ENCODE measurements at regions not wholly inside any gene's neighbourhood (a gene's known extent, or its start where the extent isn't known, plus 50 kb on each side); places are given as distances from the start of the nearest gene placed in this dataset.

DNA sequence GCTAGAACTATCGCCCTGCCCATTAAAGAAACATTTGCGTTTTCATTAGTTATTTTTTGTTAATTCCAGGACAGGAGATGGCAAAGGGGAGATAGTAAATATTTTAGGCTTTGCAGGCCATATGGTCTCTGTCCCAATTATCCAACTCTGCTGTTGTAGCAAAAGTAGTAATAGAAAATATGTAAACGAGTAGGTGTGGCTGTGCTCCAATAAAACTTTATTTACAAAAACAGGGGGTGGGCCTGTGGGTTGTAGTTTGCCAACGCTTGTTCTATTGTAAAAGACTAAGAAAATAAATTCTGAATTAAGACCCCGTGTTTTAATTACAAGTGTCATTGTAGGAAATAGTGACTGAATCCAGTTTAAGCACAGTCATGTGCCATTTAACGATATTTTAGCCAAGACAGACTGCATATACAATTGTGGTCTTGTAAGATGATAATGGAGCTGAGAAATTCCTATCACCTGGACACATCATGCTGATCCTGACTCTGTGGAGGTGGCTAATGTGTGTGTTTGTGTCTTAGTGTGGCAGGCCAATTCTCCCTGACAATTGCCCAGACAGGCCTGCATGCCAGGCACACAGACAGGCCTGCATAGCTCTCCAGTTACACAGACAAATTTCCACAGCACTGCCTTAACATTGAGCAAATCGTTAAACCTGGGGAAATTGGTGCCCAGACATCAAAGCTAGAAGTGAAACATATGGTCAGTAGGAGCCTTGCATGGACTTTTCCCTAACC lies 76.4 kb downstream of the SKA1 start:
- TF ChIP-seq, protein P1, sequence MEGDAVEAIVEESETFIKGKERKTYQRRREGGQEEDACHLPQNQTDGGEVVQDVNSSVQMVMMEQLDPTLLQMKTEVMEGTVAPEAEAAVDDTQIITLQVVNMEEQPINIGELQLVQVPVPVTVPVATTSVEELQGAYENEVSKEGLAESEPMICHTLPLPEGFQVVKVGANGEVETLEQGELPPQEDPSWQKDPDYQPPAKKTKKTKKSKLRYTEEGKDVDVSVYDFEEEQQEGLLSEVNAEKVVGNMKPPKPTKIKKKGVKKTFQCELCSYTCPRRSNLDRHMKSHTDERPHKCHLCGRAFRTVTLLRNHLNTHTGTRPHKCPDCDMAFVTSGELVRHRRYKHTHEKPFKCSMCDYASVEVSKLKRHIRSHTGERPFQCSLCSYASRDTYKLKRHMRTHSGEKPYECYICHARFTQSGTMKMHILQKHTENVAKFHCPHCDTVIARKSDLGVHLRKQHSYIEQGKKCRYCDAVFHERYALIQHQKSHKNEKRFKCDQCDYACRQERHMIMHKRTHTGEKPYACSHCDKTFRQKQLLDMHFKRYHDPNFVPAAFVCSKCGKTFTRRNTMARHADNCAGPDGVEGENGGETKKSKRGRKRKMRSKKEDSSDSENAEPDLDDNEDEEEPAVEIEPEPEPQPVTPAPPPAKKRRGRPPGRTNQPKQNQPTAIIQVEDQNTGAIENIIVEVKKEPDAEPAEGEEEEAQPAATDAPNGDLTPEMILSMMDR (IDR thresholded peaks at IDR 0.05), result no peak
- TF ChIP-seq POLR2A (IDR thresholded peaks at IDR 0.05) (no peak), POLR2AphosphoS5 (IDR thresholded peaks at IDR 0.05) (no peak)
